Osteoblast (primary cell): ENCODE measurements at regions not wholly inside any gene's neighbourhood (a gene's known extent, or its start where the extent isn't known, plus 50 kb on each side); places are given as distances from the start of the nearest gene placed in this dataset.

Experiments used
- DNase-seq: peaks from one replicate; pipeline ENCODE4 v3.0.0; 2011; ENCODE audit warnings: low spot score, mixed read lengths; ENCODE audit not compliant: insufficient read length; ENCODE audit errors: missing footprints
- H2AFZ ChIP-seq: 2 replicates; pipeline ENCODE4 v1.6.0; 2011; ENCODE audit warnings: mild to moderate bottlenecking, low read length
- H3K27ac ChIP-seq: 2 replicates; pipeline ENCODE4 v1.5.1; 2011; ENCODE audit warnings: mild to moderate bottlenecking, low read depth, low read length, moderate library complexity
- H3K27me3 ChIP-seq: 2 replicates; pipeline ENCODE4 v1.6.0; 2012; ENCODE audit warnings: mild to moderate bottlenecking, control low read depth, inconsistent platforms, low read length, moderate library complexity; ENCODE audit not compliant: insufficient read depth
- H3K36me3 ChIP-seq: 2 replicates; pipeline ENCODE4 v1.5.1; 2011; ENCODE audit warnings: mild to moderate bottlenecking, low read length, control low read depth, moderate library complexity; ENCODE audit not compliant: insufficient read depth
- H3K4me1 ChIP-seq: 2 replicates; pipeline ENCODE4 v1.5.1; 2011; ENCODE audit warnings: mild to moderate bottlenecking, low read length, control low read depth, moderate library complexity; ENCODE audit not compliant: insufficient read depth
- H3K4me2 ChIP-seq: 2 replicates; pipeline ENCODE4 v1.6.0; 2011; ENCODE audit warnings: mild to moderate bottlenecking, low read length; ENCODE audit not compliant: insufficient read depth
- H3K4me3 ChIP-seq: fragments of 200-600 bp; sonication (generic); 3 replicates; pipeline ENCODE4 v1.5.1; 2012; ENCODE audit warnings: mild to moderate bottlenecking, low read length, inconsistent platforms; ENCODE audit not compliant: insufficient read depth
- H3K79me2 ChIP-seq: 2 replicates; pipeline ENCODE4 v1.6.0; 2012; ENCODE audit warnings: mild to moderate bottlenecking, low read length, control low read depth, inconsistent platforms; ENCODE audit not compliant: insufficient read depth
- H3K9me3 ChIP-seq: 2 replicates; pipeline ENCODE4 v1.5.1; 2011; ENCODE audit warnings: low read depth, low read length, control low read depth
- H4K20me1 ChIP-seq: 2 replicates; pipeline ENCODE4 v1.6.0; 2012; ENCODE audit warnings: mild to moderate bottlenecking, low read length, control low read depth; ENCODE audit not compliant: insufficient read depth
- CTCF ChIP-seq: IDR thresholded peaks from 2 replicates; pipeline ENCODE4 v1.5.1; 2011; ENCODE audit warnings: mild to moderate bottlenecking, low read depth, low read length, moderate library complexity; ENCODE audit errors: extremely low read depth

- no peak for DNase-seq
- H3K4me1 ChIP-seq: no peaks in the 10 kb centered on the region
- no peaks in the 10 kb centered on the region for H3K79me2 ChIP-seq
- no peak for TF ChIP-seq CTCF
- no peak overlapping the region for H2AFZ ChIP-seq
- H3K27ac ChIP-seq: no peak overlapping the region
- no peaks in the 10 kb centered on the region for H3K27me3 ChIP-seq
- H4K20me1 ChIP-seq: no peaks in the 10 kb centered on the region
- no peaks in the 10 kb centered on the region for H3K36me3 ChIP-seq
- H3K4me3 ChIP-seq: no peak overlapping the region
- H3K4me2 ChIP-seq: no peak overlapping the region
- H3K9me3 ChIP-seq: no peaks in the 10 kb centered on the region
These were observed 254.5 kb upstream of the SLITRK2 start for GRCh38 chrX:145563159-145563558.

- H3K79me2 ChIP-seq: no peaks in the 10 kb centered on the region
- H3K4me3 ChIP-seq: no peak overlapping the region
- H4K20me1 ChIP-seq: no peaks in the 10 kb centered on the region
- no peaks in the 10 kb centered on the region for H3K4me1 ChIP-seq
- no peaks in the 10 kb centered on the region for H3K9me3 ChIP-seq
- H2AFZ ChIP-seq: no peak overlapping the region
- no peak overlapping the region for H3K27ac ChIP-seq
- no peaks in the 10 kb centered on the region for H3K27me3 ChIP-seq
- no peaks in the 10 kb centered on the region for H3K36me3 ChIP-seq
- no peak for DNase-seq
- H3K4me2 ChIP-seq: no peak overlapping the region
- TF ChIP-seq CTCF: no peak
These were observed 207.6 kb upstream of the SLITRK2 start for GRCh38 chrX:145609951-145610511.

- H4K20me1 ChIP-seq: no peaks in the 10 kb centered on the region
- H3K4me2 ChIP-seq: no peak overlapping the region
- DNase-seq: no peak
- H3K79me2 ChIP-seq: no peaks in the 10 kb centered on the region
- no peaks in the 10 kb centered on the region for H3K4me1 ChIP-seq
- no peaks in the 10 kb centered on the region for H3K36me3 ChIP-seq
- H3K27ac ChIP-seq: no peak overlapping the region
- no peak overlapping the region for H2AFZ ChIP-seq
- H3K9me3 ChIP-seq: peaks cover 3% of the 10 kb centered on the region
- no peak for TF ChIP-seq CTCF
- no peaks in the 10 kb centered on the region for H3K27me3 ChIP-seq
- H3K4me3 ChIP-seq: no peak overlapping the region
These were observed 203.7 kb upstream of the SLITRK2 start for GRCh38 chrX:145613894-145614293.

- H4K20me1 ChIP-seq: no peaks in the 10 kb centered on the region
- DNase-seq: no peak
- H3K27me3 ChIP-seq: no peaks in the 10 kb centered on the region
- no peaks in the 10 kb centered on the region for H3K4me1 ChIP-seq
- H3K4me2 ChIP-seq: no peak overlapping the region
- no peaks in the 10 kb centered on the region for H3K79me2 ChIP-seq
- H3K27ac ChIP-seq: no peak overlapping the region
- no peak overlapping the region for H2AFZ ChIP-seq
- H3K4me3 ChIP-seq: no peak overlapping the region
- no peaks in the 10 kb centered on the region for H3K36me3 ChIP-seq
- H3K9me3 ChIP-seq: peaks cover 3% of the 10 kb centered on the region
- no peak for TF ChIP-seq CTCF
These were observed 197.0 kb upstream of the SLITRK2 start for GRCh38 chrX:145620666-145621065.
